Neural cell (in vitro differentiated cells): ENCODE measurements at regions not wholly inside any gene's neighbourhood (a gene's known extent, or its start where the extent isn't known, plus 50 kb on each side); places are given as distances from the start of the nearest gene placed in this dataset.

ENCODE experiments used
- H2AFZ ChIP-seq: fragments of 200-600, 300-800 bp; sonication (generic), shearing (Covaris generic); 2 replicates; pipeline ENCODE4 v1.6.0; 2014; ENCODE audit warnings: low read depth, mild to moderate bottlenecking, antibody characterized with exemption, low read length, moderate library complexity
- H3F3A ChIP-seq: fragments of 200-600 bp; shearing (Covaris generic); 2 replicates; pipeline ENCODE4 v1.6.1; 2016; ENCODE audit warnings: mild to moderate bottlenecking, moderate library complexity, mixed read lengths, antibody characterized with exemption, low read length; ENCODE audit not compliant: insufficient read depth, poor library complexity, severe bottlenecking
- H3K27ac ChIP-seq: fragments of 200-600, 300-800 bp; sonication (generic), shearing (Covaris generic); 2 replicates; pipeline ENCODE4 v1.5.1; 2014; ENCODE audit warnings: mild to moderate bottlenecking, low read length, moderate library complexity
- H3K27me3 ChIP-seq: fragments of 300-800, 200-600 bp; sonication (generic), shearing (Covaris generic); 2 replicates; pipeline ENCODE4 v1.6.0; 2014; ENCODE audit warnings: mild to moderate bottlenecking, low read depth, low read length, moderate library complexity; ENCODE audit not compliant: insufficient read depth
- H3K36me3 ChIP-seq: fragments of 300-800, 200-600 bp; sonication (generic), shearing (Covaris generic); 2 replicates; pipeline ENCODE4 v1.5.1; 2014; ENCODE audit warnings: mild to moderate bottlenecking, antibody characterized with exemption, low read length, moderate library complexity; ENCODE audit not compliant: insufficient read depth
- H3K4me2 ChIP-seq: fragments of 300-800, 200-600 bp; sonication (generic), shearing (Covaris generic); 2 replicates; pipeline ENCODE4 v1.6.0; 2014; ENCODE audit warnings: mild to moderate bottlenecking, low read length
- H3K4me3 ChIP-seq: fragments of 300-800, 200-600 bp; sonication (generic), shearing (Covaris generic); 2 replicates; pipeline ENCODE4 v1.5.1; 2014; ENCODE audit warnings: mild to moderate bottlenecking, low read length, moderate library complexity
- H3K79me2 ChIP-seq: fragments of 200-600 bp; shearing (Covaris generic); replicated peaks from 2 replicates; pipeline ENCODE4 v1.6.0; 2014; ENCODE audit warnings: mild to moderate bottlenecking, low read length, moderate library complexity; ENCODE audit not compliant: insufficient read depth
- H3K9ac ChIP-seq: fragments of 300-800, 200-600 bp; sonication (generic), shearing (Covaris generic); 2 replicates; pipeline ENCODE4 v1.6.1; 2016; ENCODE audit warnings: mild to moderate bottlenecking, low read length, mixed read lengths
- H3K9me2 ChIP-seq: fragments of 200-600 bp; shearing (Covaris generic); 2 replicates; pipeline ENCODE4 v1.6.1; 2016; ENCODE audit warnings: mild to moderate bottlenecking, low read length, mixed read lengths; ENCODE audit not compliant: insufficient read depth
- H3K9me3 ChIP-seq: fragments of 200-600, 300-800 bp; sonication (generic), shearing (Covaris generic); 2 replicates; pipeline ENCODE4 v1.6.1; 2016; ENCODE audit warnings: mild to moderate bottlenecking, mixed run types, low read length, moderate library complexity, mixed read lengths
- H4K20me1 ChIP-seq: fragments of 200-600 bp; shearing (Covaris generic); 2 replicates; pipeline ENCODE4 v1.6.1; 2016; ENCODE audit warnings: mild to moderate bottlenecking, mixed run types; ENCODE audit not compliant: insufficient read depth
- CTCF ChIP-seq: fragments of 450-650 bp; IDR thresholded peaks from 2 replicates; pipeline ENCODE4 v1.5.1; 2014; ENCODE audit warnings: antibody characterized with exemption, mild to moderate bottlenecking, moderate library complexity; ENCODE audit not compliant: poor library complexity, severe bottlenecking
- EP300 ChIP-seq: fragments of 450-650 bp; conservative IDR thresholded peaks from 2 replicates; pipeline ENCODE4 v1.6.1; 2014; ENCODE audit warnings: antibody characterized with exemption, mild to moderate bottlenecking, moderate library complexity; ENCODE audit not compliant: poor library complexity, severe bottlenecking
- EZH2 ChIP-seq: fragments of 200-600, 300-800 bp; shearing (Covaris generic), sonication (generic); IDR thresholded peaks from 2 replicates; pipeline ENCODE4 v1.6.1; 2014; ENCODE audit warnings: antibody characterized with exemption, low read length, borderline replicate concordance, mild to moderate bottlenecking; ENCODE audit not compliant: insufficient read depth, poor library complexity, severe bottlenecking
- MXI1 ChIP-seq: fragments of 450-650 bp; conservative IDR thresholded peaks from 2 replicates; pipeline ENCODE4 v1.6.1; 2014; ENCODE audit warnings: antibody characterized with exemption, mild to moderate bottlenecking; ENCODE audit not compliant: poor library complexity, severe bottlenecking
- POLR2AphosphoS5 ChIP-seq: IDR thresholded peaks from 2 replicates; pipeline ENCODE4 v1.6.1; 2012
- RAD21 ChIP-seq: fragments of 450-650 bp; conservative IDR thresholded peaks from 2 replicates; pipeline ENCODE4 v1.6.1; 2014; ENCODE audit warnings: antibody characterized with exemption, mild to moderate bottlenecking, moderate library complexity
- REST ChIP-seq: IDR thresholded peaks from 2 replicates; pipeline ENCODE4 v1.6.1; 2012; ENCODE audit warnings: borderline replicate concordance
- SMC3 ChIP-seq: fragments of 450-650 bp; conservative IDR thresholded peaks from 2 replicates; pipeline ENCODE4 v1.6.1; 2014; ENCODE audit warnings: antibody characterized with exemption, mild to moderate bottlenecking, moderate library complexity; ENCODE audit not compliant: poor library complexity
- TAF1 ChIP-seq: IDR thresholded peaks from 2 replicates; pipeline ENCODE4 v1.6.1; 2012; ENCODE audit warnings: low read depth

GRCh38 chr18:38810789-38811188 is 1245.2 kb upstream of the CELF4 start:
- H3K79me2 ChIP-seq: no peaks in the 10 kb centered on the region
- no peaks in the 10 kb centered on the region for H4K20me1 ChIP-seq
- H2AFZ ChIP-seq: no peak overlapping the region
- H3K27me3 ChIP-seq: no peaks in the 10 kb centered on the region
- no peak for TF ChIP-seq TAF1
- TF ChIP-seq RAD21: no peak
- no peak for TF ChIP-seq REST
- no peak for TF ChIP-seq MXI1
- TF ChIP-seq EZH2: no peak
- no peaks in the 10 kb centered on the region for H3K9me3 ChIP-seq
- no peak overlapping the region for H3K4me2 ChIP-seq
- H3K27ac ChIP-seq: peak overlapping the region; percentile 0
- H3K9me2 ChIP-seq: no peaks in the 10 kb centered on the region
- H3K4me3 ChIP-seq: no peak overlapping the region
- H3F3A ChIP-seq: no peaks in the 10 kb centered on the region
- H3K9ac ChIP-seq: no peak overlapping the region
- no peaks in the 10 kb centered on the region for H3K36me3 ChIP-seq

- no peaks in the 10 kb centered on the region for H4K20me1 ChIP-seq
Measured at GRCh38 chr18:38807915-38808314, 1242.3 kb upstream of the CELF4 start.

More at GRCh38 chr18:38807915-38808314, 1242.3 kb upstream of the CELF4 start:
- H3K36me3 ChIP-seq: no peaks in the 10 kb centered on the region
- H3K27ac ChIP-seq: no peak overlapping the region
- H3K27me3 ChIP-seq: no peaks in the 10 kb centered on the region
- H3K9me3 ChIP-seq: no peaks in the 10 kb centered on the region
- no peak overlapping the region for H2AFZ ChIP-seq
- no peaks in the 10 kb centered on the region for H3F3A ChIP-seq
- no peak for TF ChIP-seq TAF1
- no peak for TF ChIP-seq RAD21
- TF ChIP-seq REST: no peak
- TF ChIP-seq EZH2: no peak
- no peak for TF ChIP-seq SMC3
- TF ChIP-seq CTCF: no peak
- no peak for TF ChIP-seq POLR2AphosphoS5
- TF ChIP-seq EP300: no peak
- TF ChIP-seq MXI1: no peak
- no peaks in the 10 kb centered on the region for H3K79me2 ChIP-seq
- H3K4me2 ChIP-seq: no peak overlapping the region
- H3K4me3 ChIP-seq: no peak overlapping the region
- no peak overlapping the region for H3K9ac ChIP-seq
- H3K9me2 ChIP-seq: no peaks in the 10 kb centered on the region
